ACC112 (cell line): ENCODE measurements at regions not wholly inside any gene's neighbourhood (a gene's known extent, or its start where the extent isn't known, plus 50 kb on each side); places are given as distances from the start of the nearest gene placed in this dataset.

Experiments used
- H2AFZ ChIP-seq: fragments of 200-600 bp; sonication (generic); one replicate; pipeline ENCODE4 v1.6.0; 2017; ENCODE audit warnings: antibody characterized with exemption, low read length; ENCODE audit not compliant: unreplicated experiment
- H3K27ac ChIP-seq: fragments of 200-600 bp; sonication (generic); 2 replicates; pipeline ENCODE4 v1.5.1; 2014; ENCODE audit warnings: low read depth, mild to moderate bottlenecking, antibody characterized with exemption, low read length, moderate library complexity
- H3K27me3 ChIP-seq: fragments of 200-600 bp; sonication (generic); 2 replicates; pipeline ENCODE4 v1.6.1; 2014; ENCODE audit warnings: mild to moderate bottlenecking, antibody characterized with exemption, low read length, moderate library complexity, mixed read lengths; ENCODE audit not compliant: insufficient read depth
- H3K36me3 ChIP-seq: fragments of 200-600 bp; sonication (generic); 2 replicates; pipeline ENCODE4 v1.6.1; 2016; ENCODE audit warnings: mild to moderate bottlenecking, antibody characterized with exemption, low read length, moderate library complexity, mixed read lengths; ENCODE audit not compliant: insufficient read depth
- H3K4me1 ChIP-seq: fragments of 200-600 bp; sonication (generic); one replicate; pipeline ENCODE4 v1.6.1; 2016; ENCODE audit warnings: low read length, mixed read lengths; ENCODE audit not compliant: insufficient read depth, unreplicated experiment, control insufficient read depth
- H3K4me3 ChIP-seq: fragments of 200-600 bp; sonication (generic); 2 replicates; pipeline ENCODE4 v1.5.1; 2014; ENCODE audit warnings: mild to moderate bottlenecking, low read depth, low read length
- H3K79me2 ChIP-seq: fragments of 200-600 bp; sonication (generic); one replicate; pipeline ENCODE4 v1.6.0; 2016; ENCODE audit warnings: low read length; ENCODE audit not compliant: control insufficient read depth, unreplicated experiment, insufficient read depth

GRCh38 chr10:123614888-123615287 is 51.3 kb upstream of the GPR26 start:
- Histone ChIP-seq H2AFZ (no peak overlapping the region), H3K27me3 (no peaks in the 10 kb centered on the region), H3K36me3 (no peaks in the 10 kb centered on the region), H3K27ac (no peak overlapping the region), H3K79me2 (no peaks in the 10 kb centered on the region), H3K4me1 (no peaks in the 10 kb centered on the region), H3K4me3 (no peak overlapping the region)
